HG03571 (cell line): ENCODE measurements at regions not wholly inside any gene's neighbourhood (a gene's known extent, or its start where the extent isn't known, plus 50 kb on each side); places are given as distances from the start of the nearest gene placed in this dataset.

Experiments used
- ATAC-seq: cut with Tn5 transposase; IDR thresholded peaks from one replicate; pipeline ENCODE4 v1.9.1; 2021; ENCODE audit not compliant: unreplicated experiment

DNA sequence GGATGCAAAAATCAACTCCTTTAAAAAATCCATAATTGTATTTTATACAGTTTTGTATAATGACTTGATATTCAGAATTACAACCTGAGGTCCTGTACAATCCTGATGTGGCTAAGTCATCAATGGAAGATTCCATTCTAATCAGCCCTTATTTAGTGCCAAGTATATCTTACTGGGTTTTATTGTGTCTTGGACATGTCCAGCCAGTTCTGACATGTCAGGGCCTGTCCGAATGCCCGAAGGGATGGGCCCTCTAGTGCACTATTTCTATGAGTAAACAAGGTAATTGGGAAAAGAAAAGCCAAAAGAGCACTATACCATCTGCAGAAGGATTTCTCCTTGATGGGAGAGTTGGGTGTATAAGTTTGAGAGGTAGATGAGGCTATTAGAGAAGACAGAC is 412.9 kb downstream of the METTL15 start:
- ATAC-seq: no peak

DNA sequence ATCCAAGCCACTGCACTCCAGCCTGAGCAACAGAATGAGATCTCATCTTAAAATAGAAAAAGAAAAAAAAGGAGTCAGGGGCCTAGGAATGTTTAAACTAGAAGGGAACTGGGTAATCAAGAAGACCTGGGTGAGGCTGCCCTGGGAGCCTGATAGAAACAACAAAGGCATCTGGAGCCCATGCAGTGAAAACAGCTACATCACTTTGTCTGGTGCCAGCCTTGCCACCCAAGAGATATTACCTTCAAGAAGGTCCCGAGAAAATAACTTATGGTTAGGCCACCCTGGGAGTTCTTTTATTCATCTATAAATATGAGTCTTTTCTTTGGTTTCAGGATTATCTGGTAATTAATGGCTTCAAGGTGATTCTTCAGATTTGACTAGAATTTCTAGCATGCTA is 412.1 kb downstream of the METTL15 start:
- ATAC-seq: no peak

DNA sequence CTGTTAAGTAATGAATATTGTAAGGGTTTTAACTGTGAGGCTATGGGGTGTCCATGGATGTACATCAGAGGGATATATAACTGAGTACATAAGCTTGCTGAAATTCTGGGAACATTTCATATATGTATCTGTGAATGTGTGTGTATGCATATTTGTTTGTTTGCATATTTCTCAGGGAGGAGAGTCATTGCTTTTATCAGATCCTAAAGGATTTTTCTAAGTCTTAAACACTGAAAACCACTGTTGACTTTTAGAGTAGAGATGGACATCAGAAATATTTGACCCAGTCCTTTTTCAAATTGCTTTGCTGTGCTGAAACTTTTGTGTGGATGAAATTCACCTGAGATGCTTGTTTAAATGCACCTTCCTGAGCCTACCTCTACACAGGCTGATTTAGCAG is 410.6 kb downstream of the METTL15 start:
- ATAC-seq: no peak

DNA sequence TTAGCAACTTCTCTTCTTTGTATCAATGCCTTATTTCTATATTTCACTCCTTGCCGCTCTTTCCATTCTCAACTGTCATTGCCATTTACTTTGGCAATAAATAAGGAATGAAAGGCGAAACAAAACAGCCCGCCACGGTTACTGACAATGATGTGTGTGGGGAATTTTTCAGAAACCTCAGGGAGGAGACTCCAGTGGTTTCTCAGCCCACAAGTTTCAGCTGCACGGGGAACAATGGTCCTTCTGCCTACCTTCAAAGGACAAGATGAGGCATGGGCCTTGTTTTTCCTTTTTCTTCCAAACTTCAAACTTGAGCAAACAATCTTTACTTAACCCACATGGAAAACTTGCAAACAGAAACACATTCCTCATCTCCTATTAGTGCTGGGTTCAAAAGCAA is 409.4 kb downstream of the METTL15 start:
- no peak for ATAC-seq

DNA sequence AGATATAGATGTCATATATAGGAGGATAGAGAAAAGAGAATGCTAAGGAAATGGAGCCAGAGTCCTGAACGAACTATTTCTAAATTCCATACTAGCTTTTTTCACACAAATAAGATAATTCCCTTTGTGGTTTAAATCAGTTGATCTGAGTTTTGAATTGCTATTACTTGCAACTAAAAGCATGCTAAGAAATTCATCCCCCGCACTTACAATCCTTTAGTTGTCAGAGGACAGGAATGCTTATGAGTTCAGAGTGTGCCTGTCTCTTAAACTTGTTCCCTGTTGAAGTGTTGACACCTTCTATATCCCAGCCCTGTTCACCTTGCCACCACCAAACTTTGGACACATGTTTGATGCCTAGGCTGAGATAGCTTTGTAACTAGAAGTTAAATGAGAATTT is 406.2 kb downstream of the METTL15 start:
- no peak for ATAC-seq

DNA sequence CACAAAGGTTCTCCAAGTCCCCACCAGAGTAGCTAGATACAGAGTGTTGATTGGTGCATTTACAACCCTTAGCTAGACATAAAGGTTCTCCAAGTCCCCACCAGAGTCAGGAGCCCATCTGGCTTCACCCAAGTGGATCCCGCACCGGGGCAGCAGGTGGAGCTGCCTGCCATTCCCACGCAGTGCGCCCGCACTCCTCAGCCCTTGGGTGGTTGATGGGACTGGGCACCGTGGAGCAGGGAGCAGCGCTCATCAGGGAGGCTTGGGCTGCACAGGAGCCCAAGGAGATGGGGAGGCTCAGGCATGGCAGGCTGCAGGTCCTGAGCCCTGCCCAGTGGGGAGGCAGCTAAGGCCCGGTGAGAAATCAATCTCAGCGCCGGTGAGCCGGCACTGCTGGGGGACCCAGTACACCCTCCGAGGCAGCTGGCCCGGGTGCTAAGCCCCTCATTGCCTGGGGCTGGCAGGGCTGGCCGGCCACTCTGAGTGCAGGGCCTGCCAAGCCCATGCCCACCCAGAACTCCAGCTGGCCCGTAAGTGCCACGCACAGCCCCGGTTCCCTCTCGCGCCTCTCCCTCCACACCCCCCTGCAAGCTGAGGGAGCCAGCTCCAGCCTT is 404.1 kb downstream of the METTL15 start:
- ATAC-seq: no peak

DNA sequence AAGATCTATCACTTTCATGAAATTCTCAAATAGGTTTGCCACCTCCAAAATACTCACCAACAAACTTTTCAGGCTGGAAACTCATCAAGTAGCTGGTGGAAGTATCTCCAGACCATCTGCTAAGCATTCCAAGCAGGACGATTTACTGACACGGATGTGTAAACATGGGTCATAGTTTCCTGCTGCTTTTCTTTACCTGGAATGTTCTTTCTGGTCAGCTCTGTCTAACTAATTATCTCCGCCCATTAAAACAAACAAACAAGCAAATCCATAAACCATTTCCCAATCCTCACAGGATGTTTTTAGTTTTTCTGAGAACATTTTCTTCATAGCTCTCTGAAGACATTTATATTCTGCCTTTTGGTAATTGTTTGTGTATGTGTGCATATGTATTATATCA is 397.0 kb downstream of the METTL15 start:
- no peak for ATAC-seq

DNA sequence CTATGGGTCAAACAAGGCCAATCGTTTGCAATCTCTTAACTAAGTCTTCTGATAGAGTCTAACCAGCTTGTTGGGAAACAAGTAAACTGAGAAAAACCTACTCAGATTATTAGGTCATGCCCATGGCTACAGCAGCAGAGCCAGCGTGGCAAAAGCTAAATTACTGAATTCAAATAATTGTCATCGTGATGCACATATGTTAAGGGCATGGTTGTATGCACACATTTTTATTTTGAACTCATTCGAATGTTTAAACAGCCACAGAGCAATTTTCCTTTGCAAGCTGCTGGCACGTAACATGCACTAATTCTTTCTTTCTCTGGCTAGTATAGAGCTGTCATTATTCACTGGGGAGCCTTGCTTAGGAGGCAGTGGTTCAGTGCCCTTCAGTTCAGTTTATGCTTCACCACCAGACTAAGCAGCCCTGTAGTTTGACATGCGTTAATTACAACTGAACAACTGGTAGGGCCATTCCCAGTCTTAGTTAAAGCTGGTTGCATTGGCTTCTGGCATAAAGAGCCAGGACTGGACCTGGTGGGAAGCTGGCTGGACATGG is 396.4 kb downstream of the METTL15 start:
- no peak for ATAC-seq

DNA sequence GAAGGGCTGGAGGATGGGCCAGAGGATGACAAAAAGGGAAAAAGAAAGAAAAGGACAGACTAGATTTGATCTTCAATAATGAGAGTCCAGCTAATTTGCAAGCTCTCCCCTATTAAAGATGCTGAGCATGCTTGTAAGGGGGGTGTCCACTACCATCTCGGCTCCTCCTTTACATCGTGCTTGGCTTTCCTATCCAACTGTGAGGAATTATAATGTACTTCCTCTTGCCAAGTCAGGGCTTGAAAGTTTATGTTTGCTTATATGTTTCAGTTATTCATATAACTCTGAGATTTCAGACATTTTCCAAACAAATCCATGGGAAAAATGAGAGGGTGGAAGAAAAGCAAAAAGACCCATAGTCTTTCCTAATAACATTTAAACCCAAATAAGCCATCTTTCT is 387.1 kb downstream of the METTL15 start:
- no peak for ATAC-seq

DNA sequence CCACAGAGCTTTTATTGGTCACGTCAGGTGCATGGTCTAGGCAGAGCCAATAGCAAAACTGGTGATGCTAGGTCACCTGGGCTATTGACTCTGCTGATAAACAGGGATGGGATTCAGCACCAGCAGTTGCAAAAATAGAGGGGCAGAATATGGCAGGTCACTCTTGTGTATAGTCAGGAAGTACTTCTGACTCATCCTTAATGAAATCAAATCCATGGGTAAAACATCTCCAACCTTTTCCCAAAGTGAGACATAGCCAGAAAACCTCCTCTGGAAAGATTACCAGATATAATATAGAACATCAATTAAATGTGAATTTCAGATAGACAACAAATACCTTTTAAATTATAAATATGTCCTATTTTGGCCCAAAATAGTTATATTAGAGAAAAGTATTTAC is 383.2 kb downstream of the METTL15 start:
- no peak for ATAC-seq

DNA sequence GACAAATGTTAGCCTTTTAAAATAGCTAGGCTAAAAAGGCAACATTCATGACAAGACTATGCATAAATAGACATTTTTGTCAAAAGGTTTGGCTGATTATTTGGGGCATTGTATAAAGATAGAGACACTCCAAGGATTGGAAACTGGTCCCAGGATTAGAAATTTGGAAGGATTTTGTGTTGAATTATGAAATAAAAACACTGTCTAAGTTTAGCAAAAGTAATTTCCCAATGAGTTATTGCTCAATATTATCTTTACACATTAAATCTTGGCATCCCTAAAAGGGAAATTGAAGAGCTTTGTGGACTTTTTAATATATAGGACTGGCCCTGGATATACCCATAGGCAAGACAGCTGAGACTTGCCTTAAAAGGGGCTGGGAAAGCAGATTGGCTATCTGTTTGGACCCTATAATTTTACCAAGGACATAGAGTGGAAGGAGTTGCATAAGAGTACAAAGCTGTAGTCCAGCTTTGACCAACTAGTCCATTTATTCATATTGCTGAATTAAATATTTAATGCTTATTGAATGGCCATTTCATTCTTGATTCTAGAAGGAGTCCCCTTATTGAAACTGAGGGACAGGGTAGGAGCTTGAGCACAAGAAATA is 382.7 kb downstream of the METTL15 start:
- no peak for ATAC-seq

DNA sequence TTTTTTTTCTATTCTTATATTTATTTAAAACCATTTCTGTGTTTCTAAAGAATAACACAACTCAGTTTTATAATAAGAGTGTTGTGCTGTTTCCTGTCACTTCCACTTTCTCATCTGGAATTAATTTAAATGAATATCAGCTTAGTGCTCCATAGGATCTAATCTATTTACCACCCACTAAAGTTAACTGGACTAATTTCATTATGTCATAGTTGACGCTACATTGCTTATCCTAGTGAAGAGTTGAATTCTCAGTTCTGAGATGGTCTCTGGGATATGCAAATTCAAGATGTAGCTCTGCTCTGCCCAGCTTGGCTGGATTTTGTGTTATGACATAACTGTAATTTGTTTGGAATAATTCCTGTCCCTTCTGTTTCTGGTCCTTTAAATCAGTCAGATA is 380.1 kb downstream of the METTL15 start:
- no peak for ATAC-seq

DNA sequence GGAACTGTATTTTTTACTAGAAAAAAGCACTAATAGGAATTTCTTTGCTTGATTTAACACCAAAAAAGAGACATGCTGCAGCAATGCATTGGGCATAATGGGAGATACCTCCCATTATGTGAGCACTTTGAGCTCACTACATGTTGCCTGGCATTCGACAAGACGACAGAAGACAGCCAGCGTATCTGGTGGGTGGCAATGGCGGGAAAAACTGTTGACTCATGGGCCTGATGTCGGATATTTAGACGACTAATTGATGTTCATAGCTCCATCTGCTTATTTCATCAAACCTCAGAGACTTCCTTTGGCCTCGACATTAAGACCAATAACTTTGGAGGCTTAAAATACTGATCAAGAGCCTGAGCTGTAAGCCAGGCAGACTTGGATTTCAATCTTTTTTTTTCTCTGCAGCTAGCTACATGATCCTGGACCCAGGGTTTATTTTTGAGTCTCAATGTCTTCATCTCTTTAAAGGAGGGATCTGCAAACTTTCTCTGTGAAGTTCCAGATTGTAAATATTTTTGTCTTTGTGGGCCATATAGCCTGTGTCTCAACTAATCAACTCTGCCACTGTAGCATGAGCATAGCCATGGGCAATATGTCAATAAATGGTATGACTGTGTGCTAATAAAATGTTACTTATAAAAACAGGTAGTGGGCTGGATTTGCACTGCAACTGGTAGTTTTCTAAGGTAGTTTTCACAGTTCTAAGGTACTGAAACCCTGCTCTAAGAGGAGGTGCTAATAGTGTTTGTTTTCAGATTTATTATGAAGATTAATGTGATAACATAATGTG is 375.1 kb downstream of the METTL15 start:
- ATAC-seq: no peak

DNA sequence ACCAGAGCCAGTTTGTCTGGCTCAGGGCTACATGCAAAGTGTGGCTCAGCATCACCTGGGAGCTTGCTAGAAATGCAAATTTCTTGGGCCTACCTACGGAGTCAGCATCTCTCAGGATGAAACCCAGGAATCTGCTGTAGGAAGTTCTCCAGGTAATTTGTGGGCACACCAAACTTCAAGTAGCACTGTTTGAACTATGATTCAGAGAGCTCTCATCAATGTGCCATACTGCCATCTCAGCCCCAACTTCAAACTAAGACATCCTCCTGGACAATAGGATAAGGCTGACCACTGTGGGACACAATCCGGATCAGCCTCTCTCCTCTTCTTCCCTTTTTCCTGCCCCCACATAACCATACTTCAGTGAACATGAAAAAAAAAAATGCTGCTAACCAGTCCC is 374.5 kb downstream of the METTL15 start:
- no peak for ATAC-seq

DNA sequence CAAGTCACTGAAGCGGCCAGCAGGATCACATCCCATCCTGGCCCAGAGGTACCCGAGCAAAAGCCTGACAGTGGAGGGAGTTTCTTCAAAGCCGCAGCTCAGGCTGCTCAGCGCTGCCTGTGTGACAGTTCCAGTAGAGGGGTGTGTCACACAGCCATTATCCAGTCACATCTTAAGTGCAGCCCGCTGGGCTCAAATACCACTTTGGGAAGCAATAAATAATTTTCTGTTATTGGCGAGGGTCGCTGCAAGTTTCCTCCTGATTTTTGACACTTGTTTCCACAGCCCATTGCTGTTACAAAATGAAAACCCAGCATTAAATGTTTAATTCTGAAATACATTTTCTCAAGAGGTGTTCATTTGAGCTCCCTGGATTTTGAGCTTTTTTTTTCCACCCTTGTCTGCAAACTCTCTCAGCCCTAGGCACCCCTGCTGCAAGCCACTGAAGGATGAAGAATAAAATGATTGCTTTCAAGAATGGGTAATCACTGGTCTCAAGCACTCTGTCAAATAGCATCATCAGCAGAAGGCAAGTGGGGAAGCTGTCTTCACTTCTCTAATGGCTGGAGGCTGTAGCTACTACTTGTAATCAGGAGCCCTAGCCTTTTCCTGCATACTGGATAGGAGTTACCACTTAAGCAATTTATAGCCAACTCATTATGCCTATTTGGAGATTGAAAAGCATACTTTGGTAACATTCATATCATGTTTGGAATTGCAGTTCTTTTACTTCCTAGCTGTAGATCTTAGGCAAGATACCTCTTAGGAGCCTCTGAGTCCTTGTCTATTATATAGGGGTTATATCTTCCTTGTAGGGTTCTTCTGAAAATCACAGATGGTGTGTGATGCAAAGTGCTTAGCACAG is 373.7 kb downstream of the METTL15 start:
- no peak for ATAC-seq

DNA sequence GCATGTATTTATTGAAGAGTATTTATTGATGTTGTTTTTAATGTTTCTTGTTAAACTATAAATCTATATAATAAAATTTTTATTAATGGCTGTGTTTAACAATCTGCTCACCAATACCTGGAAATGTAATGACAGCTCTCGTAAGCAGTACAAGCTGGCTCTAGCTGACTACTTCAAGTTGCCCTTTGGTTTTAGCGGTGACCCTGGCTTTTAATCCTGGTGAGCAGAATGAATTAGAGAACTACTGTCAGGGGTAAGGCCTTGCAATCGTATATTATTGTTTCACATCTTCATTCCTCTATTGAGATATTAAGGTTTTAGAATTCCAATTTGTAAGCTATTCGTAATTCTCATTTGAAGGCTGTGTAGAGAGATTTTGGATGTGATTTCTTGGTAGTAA is 372.2 kb downstream of the METTL15 start:
- ATAC-seq: no peak

DNA sequence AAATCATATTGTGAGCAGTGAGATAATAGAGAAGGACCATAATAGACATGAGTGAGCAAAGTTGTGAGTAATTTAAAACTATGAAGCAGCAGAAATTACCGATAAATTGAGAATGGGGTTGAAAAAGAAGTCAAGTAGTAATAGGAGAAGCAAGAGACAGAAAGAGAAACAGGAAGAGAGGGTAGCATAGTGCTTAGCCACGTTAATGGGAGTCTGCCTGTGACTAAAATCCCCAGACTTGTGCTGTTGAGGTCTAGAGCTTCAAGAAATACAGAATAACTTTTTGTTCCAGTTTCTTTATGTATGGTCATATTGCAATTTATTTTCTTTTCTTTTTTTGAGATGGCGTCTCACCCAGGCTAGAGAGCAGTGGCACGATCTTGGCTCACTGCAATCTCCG is 368.7 kb downstream of the METTL15 start:
- ATAC-seq: no peak

DNA sequence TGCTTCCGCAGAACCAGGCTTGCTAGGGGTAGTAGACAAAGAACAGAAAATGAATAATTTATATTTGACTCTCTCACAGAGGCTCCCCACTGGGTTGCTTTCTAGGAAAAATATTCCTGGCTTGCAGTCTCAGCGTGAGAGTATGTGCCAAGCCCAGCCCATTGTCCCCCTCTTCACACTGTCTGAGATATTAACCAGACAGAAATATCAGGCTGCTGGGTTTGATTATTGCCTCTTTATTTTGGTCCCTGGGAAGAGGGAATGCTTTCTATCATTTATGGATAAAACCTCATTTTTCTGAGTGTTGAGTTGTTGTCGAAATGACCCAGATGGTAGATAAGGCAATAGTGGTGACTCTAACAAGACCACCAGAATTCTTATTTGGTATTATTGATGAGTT is 367.9 kb downstream of the METTL15 start:
- ATAC-seq: no peak

DNA sequence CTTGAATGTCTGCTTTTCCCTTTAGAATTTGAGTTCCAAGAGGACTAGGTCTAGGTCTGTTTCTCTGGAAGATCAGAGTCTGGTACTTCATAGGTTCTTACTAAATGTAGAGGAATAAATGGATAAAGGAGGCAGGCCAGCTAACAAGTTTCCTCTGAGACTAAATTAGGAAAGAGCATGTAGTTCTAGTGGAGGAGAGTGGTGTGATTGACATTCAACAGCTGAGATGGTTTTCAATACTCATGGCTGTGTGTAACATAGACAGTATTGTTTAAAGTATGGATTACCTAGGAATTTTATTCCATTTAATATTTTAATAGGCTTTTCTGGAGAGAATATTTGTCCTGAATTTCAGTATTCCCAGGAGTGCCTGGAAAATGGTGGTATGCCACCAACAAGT is 364.7 kb downstream of the METTL15 start:
- no peak for ATAC-seq

DNA sequence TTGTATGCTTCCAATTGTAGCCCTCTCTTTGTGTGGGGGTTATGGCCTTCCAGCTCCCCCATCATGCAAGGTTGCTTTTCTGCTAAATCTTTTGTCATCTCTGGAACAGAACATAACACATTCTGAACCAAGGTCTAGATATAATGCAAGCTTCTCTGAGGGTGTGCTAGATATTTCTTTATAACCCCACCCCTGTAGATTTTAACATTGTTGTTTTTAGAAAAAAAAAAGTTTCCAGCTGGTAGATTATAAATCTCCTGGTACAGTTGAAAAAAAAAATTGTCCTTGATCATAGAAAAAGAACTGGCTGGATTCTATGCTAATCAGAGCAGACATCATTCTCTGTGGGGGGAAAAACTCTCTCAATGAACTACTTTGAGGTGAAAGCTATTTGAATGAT is 363.3 kb downstream of the METTL15 start:
- ATAC-seq: no peak

DNA sequence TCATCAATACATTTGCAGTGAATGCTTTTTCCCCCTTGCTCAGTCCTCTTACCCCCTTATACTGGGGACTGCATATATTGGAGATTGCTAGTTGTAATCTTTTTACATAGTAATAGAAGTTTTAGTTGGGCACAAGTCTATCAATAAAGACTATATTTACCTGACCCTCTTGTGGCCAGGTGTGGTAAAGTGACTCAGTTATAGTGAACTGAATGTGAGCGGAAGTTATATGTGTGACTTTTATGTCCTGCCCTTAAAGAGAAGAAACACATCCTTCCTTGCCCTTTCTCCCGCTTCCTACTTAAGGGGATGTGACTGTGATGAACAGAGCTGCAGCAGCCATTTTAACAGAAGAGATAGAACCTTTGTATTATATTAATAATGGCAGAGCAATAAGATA is 362.0 kb downstream of the METTL15 start:
- ATAC-seq: no peak
